Effector CD4-positive, alpha-beta T cell (primary cell): ENCODE measurements at regions not wholly inside any gene's neighbourhood (a gene's known extent, or its start where the extent isn't known, plus 50 kb on each side); places are given as distances from the start of the nearest gene placed in this dataset.
"Not testable (repeated sequence)": the region's sequence is repeated elsewhere in the genome, so short reads cannot be mapped to it uniquely, and the experiment has no call there.

Experiments used
- DNase-seq: peaks from one replicate; pipeline ENCODE4 v3.0.0-alpha.2; 2020

- no peak for DNase-seq
Observed at GRCh38 chr6:44036699-44037101, 90.6 kb downstream of the MRPL14 start.

GRCh38 chr6:44036196-44036595, 91.1 kb downstream of the MRPL14 start:
- no peak for DNase-seq

GRCh38 chr6:44035621-44036020, 91.6 kb downstream of the MRPL14 start:
- DNase-seq, result no peak

GRCh38 chr6:44034931-44035345, 92.3 kb downstream of the MRPL14 start:
- no peak for DNase-seq

- DNase-seq, result no peak
Observed at GRCh38 chr6:44034391-44034861, 92.8 kb downstream of the MRPL14 start.

- DNase-seq, result no peak
Observed at GRCh38 chr6:44030812-44031454, 96.3 kb downstream of the MRPL14 start.

GRCh38 chr6:44029444-44030185, 97.6 kb downstream of the MRPL14 start:
- DNase-seq, result no peak

- no peak for DNase-seq
Observed at GRCh38 chr6:44028789-44029310, 98.4 kb downstream of the MRPL14 start.

- no peak for DNase-seq
Observed at GRCh38 chr6:44025226-44025625, 102.0 kb downstream of the MRPL14 start.

GRCh38 chr6:44024574-44025219, 102.6 kb downstream of the MRPL14 start:
- no peak for DNase-seq

GRCh38 chr6:44023586-44024454, 103.4 kb downstream of the MRPL14 start:
- no peak for DNase-seq

- DNase-seq, result no peak
Observed at GRCh38 chr6:44022671-44023352, 104.4 kb downstream of the MRPL14 start.

GRCh38 chr6:44022296-44022661, 105.0 kb downstream of the MRPL14 start:
- DNase-seq, result no peak

- DNase-seq, result no peak
Observed at GRCh38 chr6:44021589-44022295, 105.5 kb downstream of the MRPL14 start.

- no peak for DNase-seq
Observed at GRCh38 chr6:44020664-44021425, 106.4 kb downstream of the MRPL14 start.

GRCh38 chr6:44020148-44020547, 107.1 kb downstream of the MRPL14 start:
- DNase-seq, result no peak

GRCh38 chr6:44017307-44017706, 109.9 kb downstream of the MRPL14 start:
- DNase-seq, result not testable (repeated sequence)

GRCh38 chr6:44016131-44016870, 111.0 kb downstream of the MRPL14 start:
- DNase-seq, result no peak

GRCh38 chr6:44012078-44012493, 115.2 kb downstream of the MRPL14 start:
- DNase-seq, result no peak
